Fibroblast of skin of right quadriceps (primary cell): ENCODE measurements at regions not wholly inside any gene's neighbourhood (a gene's known extent, or its start where the extent isn't known, plus 50 kb on each side); places are given as distances from the start of the nearest gene placed in this dataset.

Experiments
- DNase-seq: peaks from one replicate; pipeline ENCODE4 v3.0.0-alpha.2; 2013

DNA sequence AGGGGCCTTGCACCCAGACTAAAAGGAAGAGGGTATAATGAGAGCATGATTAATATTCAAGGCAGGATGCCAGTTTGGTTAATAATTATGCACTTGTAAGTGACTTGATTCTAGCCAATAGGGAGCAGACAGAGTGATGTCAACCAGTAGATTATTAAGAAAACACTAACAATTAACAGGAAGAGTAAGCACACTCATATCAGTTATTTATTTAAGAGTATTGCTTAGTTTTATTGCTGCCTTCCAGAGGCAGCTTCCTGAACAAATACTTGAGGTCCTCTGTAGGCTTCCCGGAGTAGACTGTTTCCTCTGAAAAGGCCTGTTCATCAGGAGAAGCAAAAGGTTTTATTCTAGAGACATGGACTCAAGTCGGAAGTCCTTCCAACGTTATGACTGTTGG lies 129.1 kb upstream of the AFF2 start:
- DNase-seq: no peak

DNA sequence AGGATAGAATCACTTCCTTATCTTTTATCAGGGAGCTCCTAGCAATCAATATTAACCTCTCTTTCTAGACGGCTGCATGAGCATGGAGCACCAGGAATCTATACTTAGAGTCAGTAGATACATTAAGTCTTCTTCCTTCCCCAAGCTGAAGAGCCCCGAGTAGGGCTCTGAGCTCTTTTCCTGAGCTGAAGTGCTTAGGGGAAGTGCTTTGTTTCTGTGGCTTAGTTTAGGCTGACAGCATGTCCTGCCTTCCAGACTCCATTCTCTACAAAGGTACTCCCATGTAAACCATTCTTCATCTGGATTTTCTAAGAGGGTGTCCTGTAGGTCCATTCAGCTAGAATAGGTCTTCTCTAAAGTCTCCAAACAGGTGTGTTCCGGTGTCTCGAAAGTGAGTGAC lies 127.5 kb upstream of the AFF2 start:
- no peak for DNase-seq

DNA sequence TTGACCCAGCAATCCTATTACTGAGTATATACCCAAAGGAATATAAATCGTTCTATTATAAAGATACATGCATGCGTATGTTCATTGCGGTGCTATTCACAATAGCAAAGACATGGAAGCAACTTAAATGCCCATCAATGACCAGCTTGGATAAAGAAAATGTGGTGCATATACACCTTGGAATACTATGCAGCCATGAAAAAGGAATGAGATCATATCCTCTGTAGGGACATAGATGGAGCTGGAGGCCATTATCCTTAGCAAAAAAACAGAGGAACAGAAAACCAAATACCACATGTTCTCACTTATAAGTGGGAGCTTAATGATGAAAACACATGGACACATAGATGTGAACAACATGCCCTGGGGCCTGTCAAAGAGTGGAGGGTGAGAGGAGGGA lies 124.1 kb upstream of the AFF2 start:
- DNase-seq: no peak

DNA sequence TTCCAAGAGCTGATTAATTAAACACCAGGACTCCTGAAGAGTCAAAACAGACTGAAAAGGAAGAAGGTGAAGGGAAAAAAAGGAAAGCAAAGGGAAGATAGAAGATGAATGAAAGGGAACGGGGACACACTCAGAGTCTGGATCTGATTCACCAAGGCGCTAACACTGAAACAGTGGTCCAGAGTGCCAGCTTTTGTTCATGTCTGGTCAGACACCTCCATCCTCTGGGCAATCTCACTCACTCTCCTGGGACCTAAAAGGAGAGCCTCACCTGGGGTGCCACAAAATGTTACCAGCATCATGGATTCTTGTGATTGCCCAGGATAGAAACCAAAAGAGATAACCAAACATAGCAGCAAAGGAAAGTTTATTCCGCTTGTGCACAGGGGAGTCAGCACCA lies 120.3 kb upstream of the AFF2 start:
- no peak for DNase-seq

DNA sequence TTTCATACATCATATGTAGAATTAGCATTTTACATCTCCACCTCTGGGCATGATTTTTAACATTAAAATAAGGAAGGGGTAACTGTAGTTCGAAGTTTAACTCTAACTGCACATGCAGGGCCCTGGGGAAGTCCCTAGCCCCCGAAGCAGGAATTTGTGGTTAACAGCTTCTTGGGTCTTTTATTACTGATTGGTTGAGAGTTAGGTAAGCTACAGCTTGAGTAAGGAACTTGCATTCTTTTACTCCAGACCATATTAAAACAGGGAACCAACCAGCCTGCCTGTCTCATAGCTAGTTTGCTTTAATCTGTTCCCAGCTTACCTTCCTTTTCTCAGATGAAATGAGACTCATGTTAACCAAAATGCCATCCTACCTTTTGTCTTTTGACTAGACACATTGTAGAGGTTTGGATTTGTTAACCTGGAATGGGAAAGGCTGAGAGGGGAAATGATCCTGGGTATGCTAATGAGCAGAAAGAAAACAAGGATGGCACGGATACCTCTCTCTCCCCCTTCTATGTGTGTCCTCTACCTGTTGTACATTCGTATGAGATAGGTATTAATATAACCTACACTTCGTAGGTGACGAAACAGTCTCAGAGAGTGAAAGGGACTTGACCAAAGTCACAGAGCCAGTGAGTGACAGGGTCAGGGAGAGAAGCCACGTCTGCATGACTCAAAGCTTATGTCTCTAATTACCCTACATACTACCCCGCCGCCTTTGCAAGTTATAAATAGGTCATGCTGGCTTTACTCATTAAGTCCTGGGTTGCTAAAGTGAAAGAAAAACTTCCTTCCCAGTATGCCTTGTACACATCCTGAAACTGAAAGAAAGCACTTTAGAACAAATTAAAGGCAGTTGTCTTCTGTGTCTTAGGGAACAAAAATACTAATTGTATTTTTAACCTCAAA lies 119.5 kb upstream of the AFF2 start:
- peak; percentile 61 for DNase-seq

DNA sequence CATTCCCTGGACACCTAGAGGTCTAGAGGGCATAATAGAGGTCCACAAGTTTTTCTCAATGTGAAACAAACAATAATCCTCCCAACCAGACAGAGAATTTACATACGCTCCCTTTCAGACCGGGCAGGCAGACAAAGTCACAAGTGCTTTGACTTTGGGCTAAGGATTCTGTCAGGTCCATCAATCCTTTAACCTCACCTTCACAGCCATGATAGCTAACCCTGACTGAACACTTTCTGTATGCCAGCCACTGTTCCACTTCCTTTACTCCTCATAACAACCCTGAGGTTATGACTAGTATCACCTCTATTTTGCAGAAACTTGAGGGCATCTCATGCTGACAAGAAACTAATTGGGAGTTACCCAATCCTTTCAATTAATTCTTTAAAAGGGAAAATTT lies 118.8 kb upstream of the AFF2 start:
- DNase-seq: no peak

DNA sequence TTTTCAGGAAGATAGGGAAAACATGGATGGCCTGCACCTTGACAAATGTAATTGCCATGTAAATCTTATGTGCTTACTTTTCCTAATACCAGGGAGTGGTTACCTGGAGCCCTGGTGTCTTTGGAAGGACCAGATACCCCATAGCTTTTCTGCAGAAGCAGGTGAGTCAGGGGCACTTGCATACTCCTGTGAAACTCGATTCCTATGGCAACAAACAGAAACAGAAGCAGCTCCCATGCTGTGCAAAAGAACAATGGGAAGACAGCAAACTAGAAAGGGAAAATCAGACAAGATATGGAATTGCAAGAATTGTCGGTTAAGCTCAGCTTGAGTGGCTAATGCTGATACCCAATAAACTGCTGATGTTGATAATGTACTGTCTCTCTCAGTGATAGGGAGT lies 117.4 kb upstream of the AFF2 start:
- no peak for DNase-seq

DNA sequence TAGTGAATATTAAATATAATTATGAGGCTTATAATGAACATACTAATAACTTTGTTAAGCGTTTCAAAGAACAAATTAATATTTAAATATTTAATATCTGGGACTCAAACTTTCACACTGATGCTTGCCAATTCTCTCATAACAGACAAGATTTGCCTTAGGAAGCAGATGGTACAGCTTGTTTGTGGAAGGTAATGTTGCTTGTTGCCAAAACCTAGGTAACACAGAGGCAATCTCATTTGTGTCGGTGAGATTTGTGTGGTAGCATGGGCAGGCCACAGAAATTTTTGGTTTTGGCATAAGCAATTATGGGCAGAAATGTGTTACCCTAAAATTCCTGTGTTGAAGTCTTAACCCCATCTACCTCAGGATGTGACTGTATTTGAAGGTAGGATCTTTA lies 114.9 kb upstream of the AFF2 start:
- no peak for DNase-seq

DNA sequence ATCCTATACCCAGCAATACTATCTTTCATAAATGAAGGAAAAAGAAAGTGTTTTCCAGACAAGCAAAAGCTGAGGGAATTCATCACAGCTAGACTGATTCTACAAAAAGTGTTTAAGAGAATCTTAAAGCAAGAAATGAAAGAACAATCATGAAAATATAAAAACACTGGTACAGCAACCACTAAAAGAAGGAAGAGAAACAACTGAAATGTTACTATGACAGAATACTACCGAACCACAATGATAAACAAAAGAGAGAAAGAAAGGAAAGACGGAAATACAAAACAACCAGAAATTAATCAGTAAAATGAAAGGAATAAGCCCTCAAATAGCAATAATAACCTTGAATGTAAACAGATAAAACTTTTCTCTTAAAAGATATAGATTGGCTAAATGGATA lies 110.8 kb upstream of the AFF2 start:
- DNase-seq: no peak

DNA sequence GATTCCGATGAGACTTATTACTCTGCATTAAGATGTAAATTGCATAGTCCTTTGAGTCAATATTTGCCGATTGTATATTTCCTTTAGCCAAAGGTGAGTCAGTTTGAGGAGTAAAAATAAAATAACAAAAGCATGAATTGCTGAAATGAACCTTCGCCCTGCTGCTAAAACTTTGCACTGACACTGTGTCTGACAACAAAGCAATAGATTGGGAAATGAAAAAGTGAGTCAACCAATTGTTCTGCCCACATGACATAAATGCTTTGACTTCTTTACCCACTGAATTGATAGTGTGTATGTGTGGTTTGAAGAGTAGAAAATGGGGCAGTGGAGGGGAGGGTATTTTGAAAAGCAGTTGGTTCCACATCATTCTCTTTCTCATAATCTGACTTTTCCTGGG lies 88.4 kb upstream of the AFF2 start:
- no peak for DNase-seq

DNA sequence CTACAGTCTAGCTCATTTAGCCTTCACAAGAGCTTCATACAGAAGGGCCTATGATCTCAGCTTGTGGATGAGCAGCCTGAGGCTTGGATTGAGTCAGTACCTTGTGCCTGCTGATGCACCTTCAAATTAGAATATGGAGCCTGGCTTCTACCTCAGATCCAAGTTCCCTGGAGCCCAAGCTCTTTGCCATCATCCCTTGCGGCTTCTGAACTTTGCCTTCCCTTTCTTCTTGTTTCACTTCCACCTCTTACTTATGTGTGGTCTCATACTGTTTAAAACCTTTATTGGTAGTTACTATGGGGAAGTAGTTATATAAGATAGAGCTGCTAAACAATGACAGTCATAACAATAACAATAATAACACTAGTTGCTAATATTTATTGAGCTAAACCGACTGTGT lies 84.3 kb upstream of the AFF2 start:
- no peak for DNase-seq

DNA sequence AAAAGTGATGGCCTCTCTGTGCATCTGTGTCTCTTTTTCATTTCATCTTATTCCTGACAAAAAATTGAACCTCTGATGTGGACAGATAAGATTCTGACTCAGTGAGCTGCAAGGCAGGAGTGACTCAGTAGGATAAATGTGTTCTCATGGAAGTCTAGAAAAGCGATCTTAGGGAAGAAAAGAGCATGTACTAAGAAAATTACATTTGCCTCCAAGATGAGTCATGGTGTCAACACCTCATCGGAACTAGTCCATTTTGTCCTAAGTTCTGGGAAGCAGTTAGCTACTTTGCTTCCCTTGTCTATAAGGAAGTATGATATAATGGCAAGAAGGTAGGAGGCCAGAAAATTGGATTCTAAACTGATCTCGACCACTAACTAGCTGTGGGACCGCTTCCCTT lies 83.5 kb upstream of the AFF2 start:
- DNase-seq: peak; percentile 75

DNA sequence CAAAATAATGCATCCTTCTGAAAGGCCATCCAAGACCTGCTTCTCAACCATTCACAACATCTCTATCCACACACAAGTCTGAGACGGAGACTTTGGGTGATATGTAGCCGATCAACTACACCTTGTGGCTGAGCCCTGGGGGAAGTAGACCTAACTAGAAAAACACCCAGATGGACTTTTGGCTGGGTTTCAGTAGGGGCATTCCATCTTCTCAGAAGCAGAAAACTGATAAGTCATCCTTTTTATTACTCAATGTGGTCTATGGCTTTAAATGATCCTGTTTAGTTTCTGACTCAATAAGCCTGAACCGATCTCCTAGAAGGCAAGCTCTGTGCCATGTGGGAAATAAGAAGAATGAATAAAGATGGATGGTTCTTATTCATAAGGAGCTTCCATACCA lies 82.5 kb upstream of the AFF2 start:
- peak; percentile 69 for DNase-seq

DNA sequence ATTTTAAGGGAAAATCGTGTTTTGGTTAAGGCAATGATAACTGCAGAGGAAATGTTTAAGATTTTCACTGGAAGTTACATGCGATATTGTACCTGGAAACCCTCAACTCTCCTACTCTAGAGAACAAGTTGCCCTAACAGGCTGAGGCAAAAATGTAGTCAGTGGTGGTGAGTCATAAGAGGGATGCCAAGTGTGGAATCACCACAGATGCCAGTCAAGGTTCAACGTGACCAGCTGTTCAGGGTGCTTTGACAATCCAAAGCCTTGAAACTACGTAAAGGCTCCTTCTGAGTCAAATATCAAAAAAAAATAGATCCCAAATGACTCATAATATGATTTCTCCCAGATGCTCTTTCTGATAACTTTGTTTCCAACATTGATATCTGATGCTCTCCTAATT lies 77.9 kb upstream of the AFF2 start:
- DNase-seq: peak; percentile 44

DNA sequence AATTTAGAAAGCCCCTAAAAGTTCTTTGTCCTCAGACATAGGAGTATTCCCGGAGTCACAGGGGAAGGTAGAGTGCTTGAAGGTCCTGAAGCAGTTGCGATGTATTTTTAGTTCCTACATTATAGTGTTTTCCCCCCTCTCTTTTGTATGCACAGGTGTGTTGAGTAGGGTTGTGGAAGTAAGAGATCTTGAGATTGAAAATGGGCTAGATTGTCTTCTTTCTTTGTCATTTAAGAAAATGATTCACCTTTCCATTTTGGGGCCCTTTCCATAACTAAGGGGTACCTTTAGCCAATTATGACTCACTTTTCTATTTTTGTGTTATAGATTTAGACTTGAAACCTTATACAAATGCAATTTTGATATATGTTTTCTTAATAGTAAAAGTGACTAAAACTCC lies 75.8 kb upstream of the AFF2 start:
- no peak for DNase-seq

DNA sequence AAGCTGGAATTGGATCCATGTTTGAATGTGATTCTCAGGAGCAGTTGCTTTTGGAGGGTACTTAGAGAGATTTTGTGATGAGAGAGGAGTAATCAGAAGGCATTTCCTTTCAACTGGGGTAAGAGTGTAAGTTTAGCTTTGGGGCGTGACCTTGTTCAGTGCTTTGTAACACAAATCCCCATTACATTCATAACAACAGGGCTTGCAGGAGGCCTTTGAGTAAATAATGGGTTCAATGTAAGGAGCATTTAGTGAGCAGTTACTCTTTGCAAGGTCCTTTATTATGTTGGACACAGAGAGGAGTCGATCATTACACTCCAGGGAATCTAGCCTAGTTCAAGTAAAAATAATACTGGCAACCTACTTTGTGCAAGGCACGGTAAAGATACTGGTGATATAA lies 74.0 kb upstream of the AFF2 start:
- no peak for DNase-seq

DNA sequence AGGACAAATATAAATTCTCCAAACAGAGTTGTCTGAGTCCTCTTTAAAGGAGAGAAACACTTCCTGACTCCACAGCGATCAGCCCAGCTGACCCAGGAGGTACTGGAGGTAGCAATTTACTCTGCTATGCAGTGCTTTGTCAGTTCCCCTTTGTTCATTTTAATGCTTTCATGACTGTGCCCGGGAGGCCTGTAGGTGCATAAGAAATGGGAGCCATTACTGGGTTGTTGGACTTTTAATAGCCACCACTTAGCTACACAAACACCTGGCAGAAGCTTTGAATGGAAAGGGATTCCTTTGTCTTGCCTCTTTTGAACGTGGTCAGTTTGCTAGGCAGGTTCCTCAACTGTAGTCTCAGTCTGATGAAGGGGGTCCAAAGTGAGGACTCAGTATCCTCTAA lies 59.0 kb upstream of the AFF2 start:
- DNase-seq: no peak

DNA sequence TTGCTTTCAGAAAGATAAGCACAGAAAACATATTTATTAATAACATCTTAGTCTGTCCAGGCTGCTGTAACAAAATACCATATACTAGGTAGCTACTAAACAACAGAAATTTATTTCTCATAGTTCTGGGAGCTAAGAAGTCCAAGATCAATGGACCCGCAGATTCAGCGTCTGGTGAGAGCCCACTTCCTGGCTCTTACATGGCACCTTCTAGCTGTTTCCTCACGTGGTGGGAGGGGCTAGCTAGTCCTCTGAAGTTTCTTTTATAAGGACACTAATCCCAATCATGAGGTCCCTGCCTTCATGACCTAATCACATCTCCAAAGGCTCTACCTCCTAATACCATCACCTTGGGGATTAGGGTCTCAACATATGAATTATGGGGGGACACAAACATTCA lies 57.2 kb upstream of the AFF2 start:
- no peak for DNase-seq

DNA sequence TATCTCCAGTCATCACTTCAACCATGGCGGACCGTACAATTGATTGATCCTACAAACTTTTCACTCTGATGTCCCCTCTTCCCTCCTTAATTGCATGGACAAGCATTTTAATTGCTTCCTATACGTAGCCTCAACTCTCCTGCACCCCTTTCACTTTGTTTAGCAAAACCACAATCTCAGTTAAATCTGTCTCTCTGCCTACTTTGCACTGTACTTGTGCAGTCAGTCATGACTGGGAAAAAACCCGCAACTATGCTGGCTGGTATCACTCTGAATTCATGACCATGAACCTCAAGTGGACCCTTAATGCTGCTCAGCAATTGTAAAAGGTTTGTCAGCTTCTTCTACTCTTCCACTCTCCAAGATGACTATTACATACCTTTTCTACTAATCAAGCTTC lies 51.7 kb upstream of the AFF2 start:
- no peak for DNase-seq
